Astrocyte (in vitro differentiated cells and primary cell): ENCODE measurements at regions not wholly inside any gene's neighbourhood (a gene's known extent, or its start where the extent isn't known, plus 50 kb on each side); places are given as distances from the start of the nearest gene placed in this dataset.

Experiments
- EZH2 ChIP-seq: IDR thresholded peaks from 2 replicates; pipeline ENCODE4 v1.6.1; 2012; ENCODE audit warnings: mild to moderate bottlenecking, low read length, inconsistent platforms; ENCODE audit not compliant: insufficient read depth
- TF ChIP-seq, protein P1 (sequence below): IDR thresholded peaks from 2 replicates; pipeline ENCODE4 v1.5.1; 2011; ENCODE audit warnings: low read depth, mild to moderate bottlenecking, inconsistent platforms, low read length, moderate library complexity; ENCODE audit not compliant: insufficient read depth

DNA sequence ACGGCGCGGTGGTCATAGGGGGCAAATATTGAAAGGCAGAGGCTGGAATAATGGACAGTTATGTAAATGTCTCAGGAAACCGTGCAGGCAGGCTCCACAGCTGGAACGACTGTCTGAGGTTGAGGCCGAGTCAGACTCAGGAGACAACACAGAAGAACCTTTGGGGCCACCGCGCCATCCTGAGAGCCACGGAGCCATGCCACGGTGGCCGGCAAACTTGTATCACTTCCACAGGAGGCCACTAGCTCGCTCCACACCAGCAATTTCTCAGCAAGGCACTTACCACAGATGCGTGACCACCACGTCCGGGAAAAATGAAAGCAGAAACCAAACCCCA lies 156.7 kb upstream of the SALL3 start:
- TF ChIP-seq EZH2: no peak
- TF ChIP-seq, protein P1, sequence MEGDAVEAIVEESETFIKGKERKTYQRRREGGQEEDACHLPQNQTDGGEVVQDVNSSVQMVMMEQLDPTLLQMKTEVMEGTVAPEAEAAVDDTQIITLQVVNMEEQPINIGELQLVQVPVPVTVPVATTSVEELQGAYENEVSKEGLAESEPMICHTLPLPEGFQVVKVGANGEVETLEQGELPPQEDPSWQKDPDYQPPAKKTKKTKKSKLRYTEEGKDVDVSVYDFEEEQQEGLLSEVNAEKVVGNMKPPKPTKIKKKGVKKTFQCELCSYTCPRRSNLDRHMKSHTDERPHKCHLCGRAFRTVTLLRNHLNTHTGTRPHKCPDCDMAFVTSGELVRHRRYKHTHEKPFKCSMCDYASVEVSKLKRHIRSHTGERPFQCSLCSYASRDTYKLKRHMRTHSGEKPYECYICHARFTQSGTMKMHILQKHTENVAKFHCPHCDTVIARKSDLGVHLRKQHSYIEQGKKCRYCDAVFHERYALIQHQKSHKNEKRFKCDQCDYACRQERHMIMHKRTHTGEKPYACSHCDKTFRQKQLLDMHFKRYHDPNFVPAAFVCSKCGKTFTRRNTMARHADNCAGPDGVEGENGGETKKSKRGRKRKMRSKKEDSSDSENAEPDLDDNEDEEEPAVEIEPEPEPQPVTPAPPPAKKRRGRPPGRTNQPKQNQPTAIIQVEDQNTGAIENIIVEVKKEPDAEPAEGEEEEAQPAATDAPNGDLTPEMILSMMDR: no peak
